ENCODE measurements at regions not wholly inside any gene's neighbourhood (a gene's known extent, or its start where the extent isn't known, plus 50 kb on each side); places are given as distances from the start of the nearest gene placed in this dataset.

DNA sequence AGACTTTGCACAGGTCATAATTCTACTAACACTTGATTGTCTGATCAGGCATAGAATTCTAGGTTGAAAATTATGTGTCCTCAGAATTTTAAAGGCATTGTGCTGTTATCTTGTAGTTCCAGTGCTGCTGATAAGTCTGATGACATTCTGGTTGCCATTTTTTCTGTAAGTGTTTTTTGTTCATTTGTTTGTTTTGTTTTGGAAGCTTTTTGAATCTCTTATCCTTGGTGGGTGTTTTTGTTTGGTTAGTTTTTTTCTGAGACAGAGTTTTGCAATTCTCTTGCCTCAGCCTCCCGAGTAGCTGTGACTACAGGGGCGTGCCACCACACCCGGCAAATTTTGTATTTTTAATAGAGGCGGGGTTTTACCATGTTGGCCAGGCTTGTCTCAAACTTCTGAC, 178.9 kb downstream of the CCDC71L start:
- H3K4me3 Mint-ChIP-seq: no peak overlapping the region
- CTCF ChIA-PET: no interaction called here

DNA sequence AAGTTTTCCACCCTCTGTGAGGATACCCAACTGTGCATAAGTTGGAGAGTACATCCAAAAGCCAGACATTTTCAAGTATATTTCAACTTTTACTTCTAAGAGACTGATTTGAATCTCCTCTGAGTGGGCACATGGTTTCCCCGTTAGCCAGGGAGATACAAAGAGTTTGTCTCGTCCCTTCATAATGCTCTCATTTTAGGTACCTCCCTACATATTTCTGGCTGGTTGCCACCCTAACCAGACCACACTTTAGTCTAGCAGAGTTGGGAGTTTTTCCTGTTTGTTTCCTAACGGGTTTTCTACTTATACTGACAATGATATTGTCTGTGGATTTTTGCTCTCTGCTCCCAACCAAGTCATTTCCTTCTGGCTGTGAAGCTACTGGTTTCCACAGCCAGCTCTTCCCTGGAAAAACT, 180.3 kb downstream of the CCDC71L start:
- Histone ChIP-seq H3K27me3 (ENCODE audit: control insufficient read depth in 2 of 2, insufficient read depth in 2 of 2, low read length in 2 of 2) (no peaks in the 10 kb centered on the region), H3K36me3 (ENCODE audit: control insufficient read depth in 2 of 3, insufficient read depth in 3 of 3, low read length in 3 of 3) (no peaks in the 10 kb centered on the region), H3K4me3 (ENCODE audit: low read length) (no peak overlapping the region), H3K4me1 (ENCODE audit: control insufficient read depth in 2 of 2, insufficient read depth in 2 of 2, low read length in 2 of 2) (no peaks in the 10 kb centered on the region), H3K9me3 (ENCODE audit: control insufficient read depth in 2 of 3, low read length in 3 of 3) (no peaks in the 10 kb centered on the region), H3K27ac (ENCODE audit: low read depth, low read length) (no peak overlapping the region)
- DNase-seq: no peak
- peaks cover 0 to 18% (median 0%) of the 10 kb centered on the region in 7 donors for H3K4me1 Mint-ChIP-seq
- H3K4me3 Mint-ChIP-seq: no peak overlapping the region
- CTCF ChIA-PET: no interaction called here
- no peak for ATAC-seq
- H3K27me3 Mint-ChIP-seq: peaks cover 0 to 29% (median 21%) of the 10 kb centered on the region in 5 donors
- no peaks in the 10 kb centered on the region for H3K36me3 Mint-ChIP-seq
- intact Hi-C loops (cut with micrococcal nuclease): no loop called here
- no peak overlapping the region for H3K27ac Mint-ChIP-seq
- H3K9me3 Mint-ChIP-seq: no peaks in the 10 kb centered on the region
- POLR2A ChIA-PET: no interaction called here

More for the DNA sequence above, 178.9 kb downstream of the CCDC71L start:
- Histone ChIP-seq H3K27ac (ENCODE audit: low read depth, low read length) (no peak overlapping the region), H3K4me3 (ENCODE audit: low read length) (no peak overlapping the region), H3K36me3 (ENCODE audit: control insufficient read depth in 2 of 3, insufficient read depth in 3 of 3, low read length in 3 of 3) (no peaks in the 10 kb centered on the region), H3K9me3 (ENCODE audit: control insufficient read depth in 2 of 3, low read length in 3 of 3) (no peaks in the 10 kb centered on the region), H3K27me3 (ENCODE audit: control insufficient read depth in 2 of 2, insufficient read depth in 2 of 2, low read length in 2 of 2) (no peaks in the 10 kb centered on the region), H3K4me1 (ENCODE audit: control insufficient read depth in 2 of 2, insufficient read depth in 2 of 2, low read length in 2 of 2) (no peaks in the 10 kb centered on the region)
- no peaks in the 10 kb centered on the region for H3K36me3 Mint-ChIP-seq
- peaks cover 0 to 18% (median 0%) of the 10 kb centered on the region in 7 donors for H3K4me1 Mint-ChIP-seq
- POLR2A ChIA-PET: no interaction called here
- H3K27ac Mint-ChIP-seq: no peak overlapping the region
- no peaks in the 10 kb centered on the region for H3K9me3 Mint-ChIP-seq
- intact Hi-C loops (cut with micrococcal nuclease): no loop called here
- ATAC-seq (no peak), DNase-seq (no peak)
- peaks cover 0 to 30% (median 25%) of the 10 kb centered on the region in 5 donors for H3K27me3 Mint-ChIP-seq

DNA sequence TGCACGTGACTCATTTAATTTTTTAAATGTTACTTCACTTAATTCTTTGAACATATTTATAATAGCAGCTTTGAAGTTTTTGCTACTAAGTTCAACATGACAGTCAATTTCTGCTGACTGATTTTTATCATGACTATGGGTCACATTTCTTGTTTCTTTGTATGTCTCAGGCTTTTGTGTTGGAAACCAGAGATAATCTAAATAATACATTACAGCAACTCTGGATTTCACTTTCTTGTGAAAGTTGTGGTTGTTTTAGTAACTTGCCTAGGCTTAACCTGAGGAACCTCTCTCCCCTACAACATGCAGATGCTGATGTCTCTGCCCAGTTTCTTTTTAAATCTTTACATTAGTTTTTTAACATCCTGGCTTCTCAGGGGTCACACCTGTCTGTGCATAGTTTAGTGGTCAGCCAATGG, 180.8 kb downstream of the CCDC71L start:
- no peaks in the 10 kb centered on the region for H3K27me3 ChIP-seq (ENCODE audit: control insufficient read depth in 2 of 2, insufficient read depth in 2 of 2, low read length in 2 of 2)
- Mint-ChIP-seq H3K36me3 (no peaks in the 10 kb centered on the region), H3K27ac (no peak overlapping the region), H3K4me1 (peaks cover 0 to 17% (median 0%) of the 10 kb centered on the region in 7 donors), H3K9me3 (no peaks in the 10 kb centered on the region), H3K27me3 (peaks cover 0 to 29% (median 25%) of the 10 kb centered on the region in 5 donors), H3K4me3 (no peak overlapping the region)
- ChIA-PET CTCF (interaction anchor here (0.5 to 0.6 kb wide), 2 partner anchors 11 to 544 kb away, joined by 3 read pairs; no protein-coding TSS in a partner anchor), POLR2A (no interaction called here)
- H3K27ac ChIP-seq (ENCODE audit: low read depth, low read length): no peak overlapping the region
- no peak for ATAC-seq
- H3K4me3 ChIP-seq (ENCODE audit: low read length): no peak overlapping the region
- H3K36me3 ChIP-seq (ENCODE audit: control insufficient read depth in 2 of 3, insufficient read depth in 3 of 3, low read length in 3 of 3): no peaks in the 10 kb centered on the region
- intact Hi-C loops (cut with micrococcal nuclease): no loop called here
- DNase-seq: no peak
- H3K4me1 ChIP-seq (ENCODE audit: control insufficient read depth in 2 of 2, insufficient read depth in 2 of 2, low read length in 2 of 2): no peaks in the 10 kb centered on the region
- no peaks in the 10 kb centered on the region for H3K9me3 ChIP-seq (ENCODE audit: control insufficient read depth in 2 of 3, low read length in 3 of 3)

DNA sequence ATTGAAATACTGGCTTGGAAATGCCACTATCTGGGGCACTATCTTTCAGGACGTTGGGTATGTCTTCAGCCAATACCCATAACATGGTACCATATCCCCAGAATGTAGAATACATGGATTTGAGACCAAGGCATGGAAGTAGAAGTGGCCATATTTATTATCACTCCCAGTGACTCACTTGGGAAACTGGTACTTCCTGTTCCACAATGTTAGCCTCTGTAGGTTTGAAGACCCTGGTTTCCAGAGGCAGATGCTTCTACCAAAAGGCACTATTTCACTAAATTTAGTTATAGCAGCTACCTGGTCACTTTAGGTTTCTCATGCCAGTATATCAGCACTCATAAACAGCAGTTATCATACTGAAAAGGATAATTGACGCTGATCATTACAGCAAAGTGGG, 184.2 kb downstream of the CCDC71L start:
- Mint-ChIP-seq H3K27me3 (peaks cover 3 to 25% (median 14%) of the 10 kb centered on the region in 5 donors), H3K9me3 (no peaks in the 10 kb centered on the region), H3K4me1 (peaks cover 0 to 8% (median 0%) of the 10 kb centered on the region in 7 donors), H3K27ac (no peak overlapping the region), H3K4me3 (no peak overlapping the region), H3K36me3 (no peaks in the 10 kb centered on the region)
- H3K9me3 ChIP-seq (ENCODE audit: control insufficient read depth in 2 of 3, low read length in 3 of 3): no peaks in the 10 kb centered on the region
- intact Hi-C loops (cut with micrococcal nuclease): no loop called here
- ChIA-PET POLR2A (no interaction called here), CTCF (no interaction called here)
- no peaks in the 10 kb centered on the region for H3K36me3 ChIP-seq (ENCODE audit: control insufficient read depth in 2 of 3, insufficient read depth in 3 of 3, low read length in 3 of 3)
- H3K4me1 ChIP-seq (ENCODE audit: control insufficient read depth in 2 of 2, insufficient read depth in 2 of 2, low read length in 2 of 2): no peaks in the 10 kb centered on the region
- no peaks in the 10 kb centered on the region for H3K27me3 ChIP-seq (ENCODE audit: control insufficient read depth in 2 of 2, insufficient read depth in 2 of 2, low read length in 2 of 2)
- no peak overlapping the region for H3K27ac ChIP-seq (ENCODE audit: low read depth, low read length)
- DNase-seq (no peak), ATAC-seq (no peak)
- no peak overlapping the region for H3K4me3 ChIP-seq (ENCODE audit: low read length)

DNA sequence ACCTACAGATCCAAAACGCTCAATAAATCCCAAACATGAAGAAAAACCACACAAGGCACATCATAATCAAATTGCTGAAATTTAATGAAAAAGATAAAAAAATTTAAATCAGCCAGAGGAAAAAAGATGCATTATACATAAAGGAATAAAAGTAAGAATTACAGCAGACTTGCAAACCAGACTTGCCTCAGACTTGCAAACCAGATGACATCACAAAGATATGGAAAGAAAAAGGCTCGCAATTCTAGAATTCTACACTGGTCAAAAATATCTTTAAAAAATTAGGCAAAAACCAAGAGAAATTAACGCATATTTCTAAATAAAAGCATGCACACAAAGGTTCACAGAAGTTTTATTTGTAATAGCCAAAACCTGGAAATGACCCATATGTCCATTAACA, 188.0 kb upstream of the NAMPT start:
- Mint-ChIP-seq H3K27me3 (peaks cover 3 to 27% (median 23%) of the 10 kb centered on the region in 5 donors), H3K4me1 (peaks cover 0 to 3% (median 0%) of the 10 kb centered on the region in 7 donors), H3K36me3 (no peaks in the 10 kb centered on the region), H3K27ac (no peak overlapping the region), H3K9me3 (no peaks in the 10 kb centered on the region), H3K4me3 (no peak overlapping the region)
- H3K27me3 ChIP-seq (ENCODE audit: control insufficient read depth in 2 of 2, insufficient read depth in 2 of 2, low read length in 2 of 2): no peaks in the 10 kb centered on the region
- H3K9me3 ChIP-seq (ENCODE audit: control insufficient read depth in 2 of 3, low read length in 3 of 3): no peaks in the 10 kb centered on the region
- no peak overlapping the region for H3K4me3 ChIP-seq (ENCODE audit: low read length)
- no peak overlapping the region for H3K27ac ChIP-seq (ENCODE audit: low read depth, low read length)
- ChIA-PET POLR2A (no interaction called here), CTCF (no interaction called here)
- intact Hi-C loops (cut with micrococcal nuclease): no loop called here
- H3K36me3 ChIP-seq (ENCODE audit: control insufficient read depth in 2 of 3, insufficient read depth in 3 of 3, low read length in 3 of 3): no peaks in the 10 kb centered on the region
- no peak for DNase-seq
- no peak for ATAC-seq
- H3K4me1 ChIP-seq (ENCODE audit: control insufficient read depth in 2 of 2, insufficient read depth in 2 of 2, low read length in 2 of 2): no peaks in the 10 kb centered on the region

DNA sequence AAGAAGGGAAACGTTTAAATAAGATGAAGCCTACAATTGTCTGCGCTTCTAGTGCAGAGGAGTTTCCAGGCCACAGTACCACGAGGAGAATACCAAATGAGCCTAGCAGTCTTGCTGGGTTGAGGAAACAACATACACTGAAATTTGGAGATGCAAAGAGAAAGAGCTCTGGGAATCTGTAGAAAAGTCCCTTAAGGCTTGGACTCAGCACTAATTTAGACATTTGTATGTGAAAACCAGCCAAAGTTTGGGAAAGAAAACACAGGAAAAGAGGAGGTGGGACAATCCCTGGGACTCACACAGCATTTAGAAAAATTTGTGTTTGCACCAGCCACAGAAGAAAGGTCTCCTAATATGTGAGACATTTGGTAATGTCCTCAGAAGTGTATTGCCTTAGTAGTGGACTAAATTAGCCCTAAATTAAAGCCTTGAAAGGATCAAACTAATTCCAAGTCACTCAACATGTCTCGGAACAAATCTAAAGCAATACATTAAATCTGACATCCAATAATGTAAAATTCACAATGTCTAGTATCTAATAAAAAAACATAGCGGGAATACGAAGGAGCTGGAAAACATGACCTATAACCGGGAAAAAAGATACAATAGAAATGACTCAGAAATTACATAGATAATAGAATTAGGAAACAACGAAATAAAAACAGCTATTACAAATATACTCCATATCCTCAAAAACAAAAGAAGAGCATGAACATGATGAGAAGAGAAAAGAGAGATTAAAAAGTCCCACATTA, 187.1 kb upstream of the NAMPT start:
- H3K36me3 Mint-ChIP-seq: no peaks in the 10 kb centered on the region
- peaks cover 3 to 27% (median 23%) of the 10 kb centered on the region in 5 donors for H3K27me3 Mint-ChIP-seq
- DNase-seq: no peak
- Histone ChIP-seq H3K4me3 (ENCODE audit: low read length) (no peak overlapping the region), H3K27ac (ENCODE audit: low read depth, low read length) (no peak overlapping the region), H3K4me1 (ENCODE audit: control insufficient read depth in 2 of 2, insufficient read depth in 2 of 2, low read length in 2 of 2) (no peaks in the 10 kb centered on the region), H3K9me3 (ENCODE audit: control insufficient read depth in 2 of 3, low read length in 3 of 3) (no peaks in the 10 kb centered on the region), H3K36me3 (ENCODE audit: control insufficient read depth in 2 of 3, insufficient read depth in 3 of 3, low read length in 3 of 3) (no peaks in the 10 kb centered on the region), H3K27me3 (ENCODE audit: control insufficient read depth in 2 of 2, insufficient read depth in 2 of 2, low read length in 2 of 2) (no peaks in the 10 kb centered on the region)
- H3K9me3 Mint-ChIP-seq: no peaks in the 10 kb centered on the region
- intact Hi-C loops (cut with micrococcal nuclease): no loop called here
- ATAC-seq: no peak
- no peak overlapping the region for H3K27ac Mint-ChIP-seq
- CTCF ChIA-PET: no interaction called here
- peaks cover 0 to 3% (median 0%) of the 10 kb centered on the region in 7 donors for H3K4me1 Mint-ChIP-seq
- H3K4me3 Mint-ChIP-seq: no peak overlapping the region
- POLR2A ChIA-PET: no interaction called here

DNA sequence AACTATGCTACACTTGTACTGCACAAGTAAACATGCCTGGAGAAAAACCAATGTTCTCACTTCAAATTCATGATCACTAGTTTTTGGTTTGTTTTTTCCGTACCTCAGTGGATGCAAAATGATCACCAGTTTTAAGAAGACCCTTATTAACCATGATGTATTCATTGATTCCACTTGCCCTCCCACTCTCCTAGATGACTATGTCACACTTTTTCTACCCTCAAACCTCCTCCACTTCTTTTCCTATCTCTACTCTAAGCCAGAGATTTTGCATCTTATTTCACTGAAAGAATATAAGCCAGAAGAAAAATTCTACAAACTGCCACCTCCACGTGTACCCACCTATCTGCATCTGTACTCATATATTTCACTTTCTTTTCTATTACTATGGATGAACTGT, 186.2 kb upstream of the NAMPT start:
- intact Hi-C loops (cut with micrococcal nuclease): no loop called here
- Mint-ChIP-seq H3K27ac (no peak overlapping the region), H3K4me3 (no peak overlapping the region), H3K36me3 (no peaks in the 10 kb centered on the region), H3K27me3 (peaks cover 3 to 27% (median 23%) of the 10 kb centered on the region in 5 donors), H3K9me3 (no peaks in the 10 kb centered on the region), H3K4me1 (peaks cover 0 to 3% (median 0%) of the 10 kb centered on the region in 7 donors)
- Histone ChIP-seq H3K4me3 (ENCODE audit: low read length) (no peak overlapping the region), H3K27ac (ENCODE audit: low read depth, low read length) (no peak overlapping the region), H3K27me3 (ENCODE audit: control insufficient read depth in 2 of 2, insufficient read depth in 2 of 2, low read length in 2 of 2) (no peaks in the 10 kb centered on the region), H3K4me1 (ENCODE audit: control insufficient read depth in 2 of 2, insufficient read depth in 2 of 2, low read length in 2 of 2) (no peaks in the 10 kb centered on the region), H3K36me3 (ENCODE audit: control insufficient read depth in 2 of 3, insufficient read depth in 3 of 3, low read length in 3 of 3) (no peaks in the 10 kb centered on the region), H3K9me3 (ENCODE audit: control insufficient read depth in 2 of 3, low read length in 3 of 3) (no peaks in the 10 kb centered on the region)
- ChIA-PET CTCF (no interaction called here), POLR2A (no interaction called here)
- no peak for DNase-seq
- ATAC-seq: no peak

Data from naive thymus-derived CD4-positive, alpha-beta T cell (primary cell).